ENCODE measurements at regions not wholly inside any gene's neighbourhood (a gene's known extent, or its start where the extent isn't known, plus 50 kb on each side); places are given as distances from the start of the nearest gene placed in this dataset.

DNA sequence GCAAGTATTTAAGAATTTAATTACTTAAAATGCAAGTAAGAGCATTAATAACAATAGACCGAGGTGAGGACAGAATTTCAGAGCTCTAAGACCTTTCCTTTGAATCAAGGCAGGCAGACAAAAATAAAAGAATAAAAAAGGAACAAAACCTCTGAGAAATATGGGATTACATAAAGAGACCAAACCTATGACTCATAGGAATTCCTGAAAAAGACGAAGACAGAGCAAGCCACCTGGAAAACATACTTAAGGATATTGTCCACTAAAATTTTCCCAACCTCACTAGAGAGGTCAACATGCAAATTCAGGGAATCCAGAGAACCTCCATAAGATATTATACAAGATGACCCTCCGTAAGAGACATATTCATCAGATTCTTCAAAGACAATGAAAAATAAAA is 325.1 kb downstream of the AEBP2 start:
- FAIRE-seq (no peak), ATAC-seq (no peak), DNase-seq (ENCODE audit: extremely low read depth in 1 of 4, low spot score in 3 of 4) (no peak)
- Histone ChIP-seq H3K9me1 (ENCODE audit: control insufficient read depth, insufficient read depth, low read length) (no peaks in the 10 kb centered on the region), H3K27me3 (ENCODE audit: control insufficient read depth in 2 of 2, insufficient read depth in 2 of 2, low read length in 2 of 2) (no peaks in the 10 kb centered on the region), H3K27ac (ENCODE audit: extremely low read depth, low read depth, low read length) (no peak overlapping the region), H4K20me1 (replicated peaks; ENCODE audit: control insufficient read depth, insufficient read depth, low read length) (no peaks in the 10 kb centered on the region), H3K9ac (ENCODE audit: insufficient read depth in 1 of 2, low read depth in 2 of 2, low read length in 2 of 2) (no peak overlapping the region), H3K4me2 (ENCODE audit: insufficient read depth, low read length) (no peak overlapping the region), H3K36me3 (ENCODE audit: control insufficient read depth, insufficient read depth, low read length) (no peaks in the 10 kb centered on the region), H3K9me3 (replicated peaks; ENCODE audit: control insufficient read depth, insufficient read depth, low read depth, low read length) (no peaks in the 10 kb centered on the region), H3K4me3 (no peak overlapping the region), H3K4me1 (replicated peaks in 1 of 2; ENCODE audit: control insufficient read depth in 2 of 2, insufficient read depth in 2 of 2, low read length in 2 of 2) (no peaks in the 10 kb centered on the region), H2AFZ (ENCODE audit: low read depth, low read length) (no peak overlapping the region), H3K79me2 (ENCODE audit: control insufficient read depth, insufficient read depth, low read length) (no peaks in the 10 kb centered on the region)
- intact Hi-C loops (cut with micrococcal nuclease) (no loop called here), in situ Hi-C loops (cut with MboI) (no loop called here)
- 0% methylated on average over 3 of the region's 3 CpGs for WGBS (ENCODE audit: insufficient coverage, low coverage, missing lambda C conversion rate)
- CTCF ChIA-PET (ENCODE audit: low intra/inter-chr PET ratio): no interaction called here
- TF ChIP-seq RHOXF2B (CRISPR knock-in tag; conservative IDR thresholded peaks at IDR 0.05) (no peak), PHB (CRISPR knock-in tag; IDR thresholded peaks at IDR 0.05) (no peak), ZBTB8A (IDR thresholded peaks at IDR 0.05; ENCODE audit: partially characterized antibody) (no peak), ZNF764 (CRISPR knock-in tag; IDR thresholded peaks at IDR 0.05; ENCODE audit: low read depth) (no peak), DPF2 (IDR thresholded peaks at IDR 0.05) (no peak)
- POLR2A ChIA-PET: no interaction called here
- BruUV-seq (replicated peaks): no TSS peak

- no peaks in the 10 kb centered on the region for H4K20me1 ChIP-seq (replicated peaks; ENCODE audit: control insufficient read depth, insufficient read depth, low read length)
- FAIRE-seq: no peak
- ChIA-PET POLR2A (no interaction called here), CTCF (ENCODE audit: low intra/inter-chr PET ratio) (no interaction called here)
- no peaks in the 10 kb centered on the region for H3K27me3 ChIP-seq (ENCODE audit: control insufficient read depth in 2 of 2, insufficient read depth in 2 of 2, low read length in 2 of 2)
- H3K36me3 ChIP-seq (ENCODE audit: control insufficient read depth, insufficient read depth, low read length): no peaks in the 10 kb centered on the region
- no peaks in the 10 kb centered on the region for H3K79me2 ChIP-seq (ENCODE audit: control insufficient read depth, insufficient read depth, low read length)
- H3K4me3 ChIP-seq: no peak overlapping the region
- no peak overlapping the region for H3K9ac ChIP-seq (ENCODE audit: insufficient read depth in 1 of 2, low read depth in 2 of 2, low read length in 2 of 2)
- no TSS peak for BruUV-seq (replicated peaks)
- TF ChIP-seq ZNF717 (CRISPR knock-in tag; IDR thresholded peaks at IDR 0.05): no peak
- no peaks in the 10 kb centered on the region for H3K9me1 ChIP-seq (ENCODE audit: control insufficient read depth, insufficient read depth, low read length)
- WGBS (ENCODE audit: insufficient coverage, low coverage, missing lambda C conversion rate): 4% methylated on average over 2 of the region's 2 CpGs
- no peaks in the 10 kb centered on the region for H3K4me1 ChIP-seq (replicated peaks in 1 of 2; ENCODE audit: control insufficient read depth in 2 of 2, insufficient read depth in 2 of 2, low read length in 2 of 2)
- H3K9me3 ChIP-seq (replicated peaks; ENCODE audit: control insufficient read depth, insufficient read depth, low read depth, low read length): no peaks in the 10 kb centered on the region
- no peak overlapping the region for H3K27ac ChIP-seq (ENCODE audit: extremely low read depth, low read depth, low read length)
- no peak for DNase-seq (ENCODE audit: extremely low read depth in 1 of 4, low spot score in 3 of 4)
- ATAC-seq: no peak
- H2AFZ ChIP-seq (ENCODE audit: low read depth, low read length): no peak overlapping the region
- intact Hi-C loops (cut with micrococcal nuclease) (no loop called here), in situ Hi-C loops (cut with MboI) (no loop called here)
- no peak overlapping the region for H3K4me2 ChIP-seq (ENCODE audit: insufficient read depth, low read length)
Observed at GRCh38 chr12:19771858-19772257, 332.6 kb downstream of the AEBP2 start.

Data from K562 (cell line).